Neuronal stem cell (in vitro differentiated cells): ENCODE measurements at regions not wholly inside any gene's neighbourhood (a gene's known extent, or its start where the extent isn't known, plus 50 kb on each side); places are given as distances from the start of the nearest gene placed in this dataset.

Source experiments
- DNase-seq: peaks from one replicate; pipeline ENCODE4 v3.0.0-alpha.2; 2013; ENCODE audit warnings: low spot score
- H2AFZ ChIP-seq: one replicate; pipeline ENCODE4 v1.6.1; 2013; ENCODE audit warnings: mild to moderate bottlenecking, low read length, inconsistent platforms
- H2AK5ac ChIP-seq: 2 replicates; pipeline ENCODE4 v1.6.1; 2013; ENCODE audit warnings: low read depth, mild to moderate bottlenecking, inconsistent platforms, low read length, moderate library complexity, mixed read lengths
- H2BK120ac ChIP-seq: 2 replicates; pipeline ENCODE4 v1.6.1; 2013; ENCODE audit warnings: low read depth, mild to moderate bottlenecking, inconsistent platforms, low read length, moderate library complexity, mixed read lengths
- H2BK12ac ChIP-seq: one replicate; pipeline ENCODE4 v1.6.1; 2013; ENCODE audit warnings: low read length, inconsistent platforms
- H2BK15ac ChIP-seq: 2 replicates; pipeline ENCODE4 v1.6.1; 2013; ENCODE audit warnings: mild to moderate bottlenecking, low read length, inconsistent platforms, mixed read lengths
- H2BK5ac ChIP-seq: one replicate; pipeline ENCODE4 v1.6.1; 2013; ENCODE audit warnings: inconsistent platforms, mild to moderate bottlenecking, low read length, moderate library complexity
- H3K14ac ChIP-seq: one replicate; pipeline ENCODE4 v1.6.1; 2013; ENCODE audit warnings: low read length, inconsistent platforms
- H3K18ac ChIP-seq: 2 replicates; pipeline ENCODE4 v1.6.1; 2013; ENCODE audit warnings: low read length, inconsistent platforms
- H3K23ac ChIP-seq: 2 replicates; pipeline ENCODE4 v1.6.1; 2013; ENCODE audit warnings: low read depth, mild to moderate bottlenecking, mixed read lengths, low read length, inconsistent platforms; ENCODE audit not compliant: poor library complexity
- H3K27ac ChIP-seq: replicated peaks from 3 replicates; pipeline ENCODE4 v1.5.1; 2013; ENCODE audit warnings: low read length, inconsistent platforms
- H3K27me3 ChIP-seq, 3 experiments: 2 replicates each; pipeline ENCODE4 v1.6.1; 2013; ENCODE audit warnings: low read length in 3 of 3, mild to moderate bottlenecking in 2 of 3, inconsistent platforms in 1 of 3, low read depth in 1 of 3, mixed read lengths in 1 of 3, moderate library complexity in 1 of 3; ENCODE audit not compliant: control insufficient read depth in 3 of 3, insufficient read depth in 3 of 3
- H3K36me3 ChIP-seq, 2 donors: replicated peaks in 1 of 2; 2 replicates each; pipeline ENCODE4 v1.6.1; 2013; ENCODE audit warnings: low read length in 2 of 2; ENCODE audit not compliant: control insufficient read depth in 2 of 2, insufficient read depth in 2 of 2
- H3K4ac ChIP-seq: 2 replicates; pipeline ENCODE4 v1.6.1; 2013; ENCODE audit warnings: inconsistent platforms, mild to moderate bottlenecking, low read length, moderate library complexity
- H3K4me1 ChIP-seq, 2 donors: 1 replicate in 1 of 2; 2 replicates in 1 of 2; pipeline ENCODE4 v1.6.1; 2013; ENCODE audit warnings: low read length in 2 of 2, low read depth in 1 of 2; ENCODE audit not compliant: control insufficient read depth in 2 of 2, insufficient read depth in 1 of 2
- H3K4me2 ChIP-seq: one replicate; pipeline ENCODE4 v1.6.1; 2013; ENCODE audit warnings: mild to moderate bottlenecking, low read length, inconsistent platforms; ENCODE audit not compliant: insufficient read depth, poor library complexity, severe bottlenecking
- H3K4me3 ChIP-seq, 2 donors: 2 replicates each; pipeline ENCODE4 v1.5.1; 2013; ENCODE audit warnings: low read length in 2 of 2, mild to moderate bottlenecking in 2 of 2, inconsistent platforms in 1 of 2, moderate library complexity in 1 of 2
- H3K79me1 ChIP-seq: one replicate; pipeline ENCODE4 v1.6.1; 2013; ENCODE audit warnings: low read depth, mild to moderate bottlenecking, inconsistent platforms, low read length, moderate library complexity
- H3K9ac ChIP-seq: one replicate; pipeline ENCODE4 v1.6.1; 2013; ENCODE audit warnings: mild to moderate bottlenecking, low read depth, low read length, inconsistent platforms; ENCODE audit not compliant: poor library complexity
- H3K9me3 ChIP-seq, 2 donors: replicated peaks in 1 of 2; 2 replicates each; pipeline versions ENCODE3 to v1.6.1; 2013; ENCODE audit warnings: low read length in 2 of 2, mild to moderate bottlenecking in 2 of 2, inconsistent platforms in 1 of 2, low read depth in 1 of 2, mixed read lengths in 1 of 2, moderate library complexity in 1 of 2; ENCODE audit not compliant: control insufficient read depth in 2 of 2, insufficient read depth in 1 of 2
- H4K8ac ChIP-seq: one replicate; pipeline ENCODE4 v1.6.1; 2013; ENCODE audit warnings: low read depth, mild to moderate bottlenecking, inconsistent platforms, low read length, moderate library complexity
- H4K91ac ChIP-seq: one replicate; pipeline ENCODE4 v1.6.1; 2013; ENCODE audit warnings: low read length, low read depth, mild to moderate bottlenecking, inconsistent platforms; ENCODE audit not compliant: poor library complexity
- WGBS, 2 donors: extraction: QIAGEN DNeasy Blood & Tissue Kit; methylation state at CpG; one replicate each; pipeline ENCODE4 v1.1.7; 2013; ENCODE audit warnings: missing lambda C conversion rate in 2 of 2, mixed read lengths in 1 of 2; ENCODE audit not compliant: insufficient read length in 2 of 2, insufficient replicate concordance in 1 of 2; ENCODE audit errors: extremely low coverage in 2 of 2; 5-methylcytosine and 5-hydroxymethylcytosine counted together

- Histone ChIP-seq H3K27me3 (no peaks in the 10 kb centered on the region), H3K79me1 (no peaks in the 10 kb centered on the region), H3K9ac (no peak overlapping the region), H2AK5ac (no peak overlapping the region), H3K4me3 (no peak overlapping the region), H3K27ac (no peak overlapping the region), H3K4me2 (no peak overlapping the region), H3K23ac (no peak overlapping the region), H3K9me3 (no peaks in the 10 kb centered on the region), H2AFZ (peak overlapping the region; percentile 31), H2BK120ac (no peak overlapping the region), H3K14ac (no peak overlapping the region), H3K4ac (no peak overlapping the region), H4K91ac (no peak overlapping the region), H4K8ac (no peak overlapping the region), H3K18ac (peak overlapping the region; percentile 54), H2BK12ac (no peak overlapping the region), H2BK5ac (no peak overlapping the region), H2BK15ac (no peak overlapping the region), H3K4me1 (peaks cover 8 to 10% of the 10 kb centered on the region in 2 donors), H3K36me3 (no peaks in the 10 kb centered on the region)
- no CpG with 5 or more reads among the region's 9 CpGs for WGBS, 2 donors
- no peak for DNase-seq
Observed at GRCh38 chr3:193910886-193911738, 224.8 kb upstream of the HES1 start.

GRCh38 chr3:193911784-193912340 is 224.1 kb upstream of the HES1 start:
- H3K4me3 ChIP-seq: no peak overlapping the region
- no peak overlapping the region for H3K4ac ChIP-seq
- DNase-seq: no peak
- no peak overlapping the region for H2AK5ac ChIP-seq
- no peak overlapping the region for H2BK5ac ChIP-seq
- no peak overlapping the region for H2BK15ac ChIP-seq
- H3K4me2 ChIP-seq: no peak overlapping the region
- H2BK12ac ChIP-seq: no peak overlapping the region
- H3K36me3 ChIP-seq: no peaks in the 10 kb centered on the region
- no peak overlapping the region for H3K27ac ChIP-seq
- H4K8ac ChIP-seq: no peak overlapping the region
- H3K27me3 ChIP-seq: no peaks in the 10 kb centered on the region
- H3K9me3 ChIP-seq: no peaks in the 10 kb centered on the region
- no peak overlapping the region for H3K14ac ChIP-seq
- peak overlapping the region; percentile 31 for H2AFZ ChIP-seq
- no peak overlapping the region for H4K91ac ChIP-seq
- WGBS, 2 donors: no CpG with 5 or more reads among the region's 12 CpGs
- H3K23ac ChIP-seq: no peak overlapping the region
- no peak overlapping the region for H2BK120ac ChIP-seq
- no peaks in the 10 kb centered on the region for H3K79me1 ChIP-seq
- H3K18ac ChIP-seq: no peak overlapping the region
- peaks cover 9 to 10% of the 10 kb centered on the region in 2 donors for H3K4me1 ChIP-seq
- H3K9ac ChIP-seq: no peak overlapping the region

GRCh38 chr3:193912621-193913178 is 223.2 kb upstream of the HES1 start:
- H2BK5ac ChIP-seq: no peak overlapping the region
- no peak overlapping the region for H4K91ac ChIP-seq
- H3K23ac ChIP-seq: no peak overlapping the region
- no peak for DNase-seq
- no peaks in the 10 kb centered on the region for H3K27me3 ChIP-seq
- no peak overlapping the region for H2BK12ac ChIP-seq
- no peak overlapping the region for H2BK15ac ChIP-seq
- H3K14ac ChIP-seq: no peak overlapping the region
- no peak overlapping the region for H3K4ac ChIP-seq
- H3K27ac ChIP-seq: no peak overlapping the region
- no peak overlapping the region for H3K4me3 ChIP-seq
- no peaks in the 10 kb centered on the region for H3K79me1 ChIP-seq
- H3K36me3 ChIP-seq: no peaks in the 10 kb centered on the region
- no peak overlapping the region for H3K4me2 ChIP-seq
- H3K9ac ChIP-seq: no peak overlapping the region
- no CpG with 5 or more reads among the region's 2 CpGs for WGBS, 2 donors
- no peak overlapping the region for H2AK5ac ChIP-seq
- peak overlapping the region; percentile 3 for H3K18ac ChIP-seq
- H2BK120ac ChIP-seq: no peak overlapping the region
- no peaks in the 10 kb centered on the region for H3K9me3 ChIP-seq
- peaks cover 10 to 17% of the 10 kb centered on the region in 2 donors for H3K4me1 ChIP-seq
- no peak overlapping the region for H4K8ac ChIP-seq
- H2AFZ ChIP-seq: no peak overlapping the region

GRCh38 chr3:193914602-193915001 is 221.3 kb upstream of the HES1 start:
- no CpG with 5 or more reads among the region's 1 CpG for WGBS, 2 donors
- H3K36me3 ChIP-seq: no peaks in the 10 kb centered on the region
- H3K18ac ChIP-seq: no peak overlapping the region
- no peak overlapping the region for H2AK5ac ChIP-seq
- H3K27me3 ChIP-seq: no peaks in the 10 kb centered on the region
- H2BK5ac ChIP-seq: no peak overlapping the region
- no peak overlapping the region for H3K4ac ChIP-seq
- no peak overlapping the region for H2BK120ac ChIP-seq
- no peak overlapping the region for H2BK15ac ChIP-seq
- H2BK12ac ChIP-seq: no peak overlapping the region
- no peak for DNase-seq
- no peaks in the 10 kb centered on the region for H3K9me3 ChIP-seq
- H3K23ac ChIP-seq: no peak overlapping the region
- no peak overlapping the region for H2AFZ ChIP-seq
- no peak overlapping the region for H3K27ac ChIP-seq
- H3K4me1 ChIP-seq: peaks cover 13 to 20% of the 10 kb centered on the region in 2 donors
- H3K14ac ChIP-seq: no peak overlapping the region
- H3K79me1 ChIP-seq: no peaks in the 10 kb centered on the region
- H4K8ac ChIP-seq: no peak overlapping the region
- no peak overlapping the region for H3K4me3 ChIP-seq
- H3K4me2 ChIP-seq: no peak overlapping the region
- no peak overlapping the region for H3K9ac ChIP-seq
- no peak overlapping the region for H4K91ac ChIP-seq
